NCI-H2196 (cell line): ENCODE measurements at regions not wholly inside any gene's neighbourhood (a gene's known extent, or its start where the extent isn't known, plus 50 kb on each side); places are given as distances from the start of the nearest gene placed in this dataset.
"Not testable (repeated sequence)": the region's sequence is repeated elsewhere in the genome, so short reads cannot be mapped to it uniquely, and the experiment has no call there.

Experiments used
- DNase-seq: peaks from one replicate; lab custom pipeline; 2025; ENCODE audit not compliant: unreplicated experiment; lab: John Stamatoyannopoulos, UW

- no peak for DNase-seq
These were observed 892.4 kb upstream of the MIR17HG start for GRCh38 chr13:90455067-90455466.

DNA sequence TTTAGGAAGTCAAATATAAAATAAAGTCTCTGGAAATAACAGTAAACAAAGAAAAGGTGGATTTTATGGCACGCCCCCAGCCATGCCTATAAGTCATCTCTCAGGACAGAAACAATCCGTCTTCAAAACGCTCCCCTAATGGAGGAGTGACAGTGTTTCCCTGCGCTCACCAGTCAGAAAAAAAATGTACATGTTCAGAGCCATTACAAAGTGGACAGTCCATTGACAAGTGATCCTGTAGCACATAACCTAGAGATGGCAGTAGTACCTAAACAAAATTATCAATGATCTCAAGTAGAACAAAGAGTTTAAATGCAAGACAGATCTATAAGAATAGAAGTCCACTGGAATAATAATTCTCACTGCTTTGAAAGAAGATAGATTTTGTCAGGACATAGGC is 891.7 kb upstream of the MIR17HG start:
- DNase-seq: no peak

DNA sequence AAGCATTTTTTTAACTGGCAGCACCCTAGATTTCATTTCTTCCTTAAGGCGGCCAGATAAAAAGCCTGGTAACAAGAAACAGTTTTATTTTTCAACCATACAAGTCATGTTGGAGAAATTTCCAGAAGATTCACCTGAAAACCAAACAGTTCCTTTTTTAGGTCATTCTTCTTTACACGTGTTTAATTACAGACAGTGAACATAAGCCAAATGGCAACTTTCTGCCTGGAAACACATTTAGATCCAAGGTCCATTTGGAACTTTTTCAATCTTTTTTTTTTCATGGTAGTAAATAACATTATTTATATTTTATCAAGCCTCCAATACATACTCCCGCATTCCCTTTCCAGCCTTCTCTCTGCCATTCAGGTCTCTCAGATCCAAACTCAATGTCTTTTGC is 886.1 kb upstream of the MIR17HG start:
- no peak for DNase-seq

DNA sequence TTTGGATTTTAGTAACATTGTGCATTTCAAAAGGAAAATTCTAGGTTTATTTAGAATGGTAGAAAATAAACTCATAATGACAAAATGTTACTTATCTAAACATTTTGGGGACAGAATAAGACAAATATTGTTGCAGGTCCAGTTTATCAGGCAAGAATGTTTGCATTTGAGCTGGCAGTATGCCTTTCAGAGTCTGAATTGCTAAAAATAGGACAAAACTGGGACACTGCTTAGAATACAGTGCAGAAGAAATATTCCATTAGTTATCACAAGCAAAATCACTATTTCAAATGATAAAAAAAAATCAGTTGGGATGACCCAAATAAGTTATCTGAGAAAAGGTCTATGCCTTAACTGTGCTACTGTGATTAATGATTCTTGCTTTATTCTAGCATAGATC is 870.3 kb upstream of the MIR17HG start:
- DNase-seq: no peak

- DNase-seq: no peak
These were observed 863.6 kb upstream of the MIR17HG start for GRCh38 chr13:90483906-90484305.

DNA sequence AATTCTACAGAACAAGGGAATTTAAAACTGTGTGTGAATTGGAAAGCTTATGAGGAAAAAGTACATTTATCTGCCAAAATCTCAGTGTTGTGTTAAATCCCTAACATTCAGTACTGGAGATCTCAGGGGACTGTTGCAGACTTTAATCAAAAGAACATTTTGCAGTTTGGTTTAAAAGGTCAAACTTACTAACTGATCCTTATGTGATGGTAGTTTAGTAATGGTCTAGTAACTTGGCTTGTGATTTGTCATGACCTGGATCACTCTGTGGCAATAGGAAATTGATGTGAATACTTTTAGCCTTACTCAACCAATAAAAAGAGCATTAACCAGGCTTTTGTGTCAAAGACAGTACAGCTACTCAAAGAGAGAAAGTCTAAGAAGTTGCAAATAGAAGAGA is 862.1 kb upstream of the MIR17HG start:
- no peak for DNase-seq

DNA sequence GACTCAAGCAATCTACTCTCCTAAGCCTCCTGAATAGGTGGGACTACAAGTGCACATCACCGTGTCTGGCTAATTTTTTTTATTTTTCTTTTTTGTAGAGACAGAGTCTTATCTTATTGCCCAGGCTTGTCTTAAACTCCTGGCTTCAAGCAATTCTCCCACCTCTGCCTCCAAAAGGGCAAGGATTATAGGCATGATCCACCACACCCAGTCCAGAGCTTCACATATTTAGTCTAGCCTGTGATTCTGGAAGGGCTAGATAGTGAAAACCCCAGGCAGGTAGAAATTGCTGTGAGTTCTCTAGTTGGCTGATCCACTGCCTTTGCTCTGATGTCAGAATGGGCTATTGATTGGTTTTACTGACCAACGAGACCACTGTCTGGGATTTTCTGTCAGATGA is 854.6 kb upstream of the MIR17HG start:
- DNase-seq: no peak

DNA sequence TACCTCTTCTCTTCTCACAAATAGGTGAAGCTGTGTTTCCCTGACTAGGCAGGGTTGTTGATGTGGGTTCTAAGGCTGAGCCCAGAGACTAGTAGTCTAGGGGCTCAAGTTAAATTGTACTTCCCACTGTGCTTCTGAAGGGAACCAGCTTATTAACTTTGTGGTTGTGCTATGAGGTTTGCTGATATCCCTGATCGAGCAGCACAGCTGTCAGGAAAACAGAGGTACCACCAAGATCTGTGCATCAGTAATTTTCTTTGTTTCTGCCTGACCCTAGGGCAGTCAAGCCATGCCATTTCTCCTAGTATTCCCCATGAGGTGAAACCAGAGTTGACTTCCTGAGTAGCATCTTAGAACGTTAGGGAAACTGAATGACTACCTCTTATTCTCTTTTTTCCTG is 853.8 kb upstream of the MIR17HG start:
- no peak for DNase-seq

GRCh38 chr13:90494849-90495248 is 852.6 kb upstream of the MIR17HG start:
- DNase-seq: not testable (repeated sequence)

GRCh38 chr13:90498096-90498495 is 849.4 kb upstream of the MIR17HG start:
- DNase-seq: no peak

DNA sequence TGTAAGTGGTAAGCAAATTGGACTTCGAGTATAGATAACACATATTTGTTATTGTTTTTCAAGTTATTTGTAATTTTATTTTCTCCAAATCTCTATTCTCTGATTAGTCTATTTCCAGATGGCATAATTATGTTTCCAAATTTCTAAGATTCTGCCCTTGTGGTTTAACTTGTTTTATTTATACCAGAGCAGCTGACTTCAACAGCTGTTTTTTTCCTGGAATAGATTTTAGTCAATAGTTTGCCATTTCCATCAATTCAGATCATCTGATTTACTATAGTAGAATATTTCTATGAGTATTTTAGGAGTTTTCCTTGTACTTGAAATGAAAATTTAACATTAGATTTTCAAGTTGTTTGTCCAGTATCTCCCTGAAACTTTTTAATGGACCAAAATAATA is 848.7 kb upstream of the MIR17HG start:
- DNase-seq: no peak

DNA sequence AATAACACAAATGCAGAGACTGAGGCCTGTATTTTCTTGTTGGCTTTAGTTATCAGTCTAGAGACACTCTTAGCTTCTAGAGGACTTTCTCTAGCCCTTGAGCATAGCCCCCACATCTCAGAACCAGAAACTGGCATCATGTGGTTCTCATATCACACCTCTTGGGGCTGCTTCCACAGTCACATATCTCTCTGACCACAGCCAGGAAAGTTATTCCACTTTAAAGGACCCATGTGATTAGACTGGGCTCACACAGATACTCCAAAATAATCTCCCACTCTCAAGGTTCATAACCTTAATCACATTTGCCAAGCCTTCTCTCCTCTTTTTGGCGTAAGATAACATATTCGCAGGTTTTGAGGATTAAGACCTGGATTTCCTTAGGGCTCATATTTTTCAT is 846.9 kb upstream of the MIR17HG start:
- no peak for DNase-seq

- DNase-seq: no peak
These were observed 845.3 kb upstream of the MIR17HG start for GRCh38 chr13:90502153-90502552.

DNA sequence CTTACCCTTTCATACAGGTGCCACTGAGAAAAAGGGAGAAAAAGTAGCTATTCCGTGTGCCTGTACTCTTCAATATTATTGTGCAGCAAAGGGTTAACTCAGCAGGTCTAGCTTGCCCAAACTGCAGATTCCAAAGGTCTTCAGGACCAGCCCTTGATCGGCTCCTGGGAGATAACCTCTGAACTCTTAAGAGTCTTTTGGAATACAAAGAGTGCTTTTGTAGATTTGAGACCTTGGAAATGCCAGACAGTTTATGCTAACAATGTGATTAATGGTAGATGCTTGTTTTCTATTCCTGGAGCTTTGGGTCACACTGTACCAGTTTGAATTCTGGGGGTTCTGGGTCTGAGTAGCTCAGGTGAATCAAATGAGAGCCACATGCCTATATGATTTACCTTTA is 844.7 kb upstream of the MIR17HG start:
- no peak for DNase-seq

DNA sequence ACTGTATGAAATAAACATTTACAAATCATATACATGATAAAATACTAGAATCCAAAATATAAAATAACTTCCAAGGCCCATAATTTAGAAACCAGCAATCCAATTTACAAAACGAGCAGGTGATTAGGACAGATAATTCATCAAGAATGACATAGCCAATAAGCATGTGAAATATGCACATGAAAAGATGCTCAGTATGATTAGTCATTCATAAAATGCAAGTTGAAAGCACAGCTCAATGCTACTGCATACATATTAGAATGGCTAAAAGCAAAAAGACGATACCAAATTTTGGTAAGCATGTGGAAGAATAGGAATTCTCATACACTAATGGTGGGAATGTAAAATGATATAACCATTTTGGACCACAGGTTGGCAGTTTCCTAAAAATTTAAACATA is 837.2 kb upstream of the MIR17HG start:
- DNase-seq: no peak

GRCh38 chr13:90511903-90512302 is 835.6 kb upstream of the MIR17HG start:
- no peak for DNase-seq

GRCh38 chr13:90514712-90515111 is 832.8 kb upstream of the MIR17HG start:
- not testable (repeated sequence) for DNase-seq

- DNase-seq: no peak
These were observed 829.1 kb upstream of the MIR17HG start for GRCh38 chr13:90518417-90518816.

DNA sequence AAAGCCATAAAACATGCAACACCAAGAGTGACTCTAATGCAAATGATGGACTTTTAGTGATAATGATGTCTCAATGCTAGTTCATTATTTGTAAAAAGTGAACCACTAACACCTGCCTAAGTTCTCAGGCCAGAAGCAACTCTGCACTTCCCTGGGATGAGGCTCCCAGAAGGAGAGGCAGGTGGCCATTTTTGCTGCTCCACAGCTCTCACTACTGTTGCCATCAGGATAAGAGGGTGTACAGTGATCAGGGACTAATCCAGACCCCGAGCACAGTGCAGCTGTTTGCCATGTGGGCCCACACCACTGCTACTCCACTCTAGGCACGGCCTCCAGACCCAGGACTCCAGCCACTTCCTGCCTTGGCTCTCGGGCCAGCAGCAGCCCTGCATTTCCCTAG is 828.3 kb upstream of the MIR17HG start:
- DNase-seq: no peak

DNA sequence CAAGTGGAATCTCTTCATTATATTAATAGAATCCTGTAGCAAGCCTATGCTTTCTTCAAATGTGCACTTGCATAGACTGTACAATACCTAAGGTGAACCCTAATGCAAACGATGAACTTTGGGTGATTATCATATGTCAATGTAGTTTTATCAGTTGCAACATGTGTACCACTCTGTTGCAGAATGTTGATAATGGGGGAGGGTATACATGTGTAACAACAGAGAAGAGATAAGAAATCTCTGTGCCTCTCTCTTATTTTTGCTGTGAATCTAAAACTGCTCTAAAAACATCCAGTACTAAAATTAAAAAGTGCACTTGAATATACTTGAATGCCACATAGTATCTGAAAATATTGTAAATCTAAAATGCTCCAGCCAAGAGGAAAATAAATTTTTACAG is 820.8 kb upstream of the MIR17HG start:
- no peak for DNase-seq

- DNase-seq: no peak
These were observed 815.7 kb upstream of the MIR17HG start for GRCh38 chr13:90531744-90532143.

GRCh38 chr13:90532861-90533492 is 814.5 kb upstream of the MIR17HG start:
- DNase-seq: no peak

DNA sequence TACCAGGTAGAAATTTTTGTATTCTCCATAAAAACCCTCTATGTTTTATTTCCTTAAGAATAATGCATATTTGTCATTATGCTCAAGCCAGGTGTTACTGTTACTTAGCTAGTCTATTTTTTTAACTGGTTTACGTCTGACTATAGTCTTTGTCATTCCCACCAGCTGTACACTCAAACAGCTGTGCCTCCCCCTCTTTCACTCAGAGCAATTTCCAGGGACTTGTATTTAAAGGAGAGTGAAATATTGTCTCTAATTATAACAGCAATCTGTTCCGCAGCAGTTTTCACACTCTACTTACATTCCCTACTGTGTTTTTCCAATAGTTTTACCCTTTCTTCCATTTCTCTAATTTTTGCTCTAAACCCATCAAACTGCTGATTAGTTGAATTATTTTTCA is 813.6 kb upstream of the MIR17HG start:
- DNase-seq: no peak
